ENCODE measurements at regions not wholly inside any gene's neighbourhood (a gene's known extent, or its start where the extent isn't known, plus 50 kb on each side); places are given as distances from the start of the nearest gene placed in this dataset.
"Not testable (repeated sequence)": the region's sequence is repeated elsewhere in the genome, so short reads cannot be mapped to it uniquely, and the experiment has no call there.

DNA sequence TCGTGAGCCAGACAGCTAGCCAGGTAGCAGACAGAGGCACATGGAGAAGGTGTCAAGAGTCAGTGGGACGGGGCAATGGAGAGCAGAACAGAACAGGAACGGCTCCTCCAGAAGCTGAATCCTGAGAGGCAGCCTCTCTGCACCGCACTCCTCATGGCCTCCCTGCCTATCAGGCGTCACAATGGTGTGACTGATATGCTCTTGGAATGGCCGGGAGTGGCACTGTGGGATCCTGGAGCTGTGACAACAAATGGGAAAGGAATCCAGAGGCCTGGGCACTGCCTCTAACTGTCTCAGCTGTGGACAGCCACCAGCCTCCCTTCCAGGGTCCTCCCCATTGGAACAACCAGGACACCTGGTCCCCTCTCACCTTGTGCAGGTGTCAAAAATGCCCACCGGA, 89.1 kb upstream of the ID2 start:
- no peak for DNase-seq

DNA sequence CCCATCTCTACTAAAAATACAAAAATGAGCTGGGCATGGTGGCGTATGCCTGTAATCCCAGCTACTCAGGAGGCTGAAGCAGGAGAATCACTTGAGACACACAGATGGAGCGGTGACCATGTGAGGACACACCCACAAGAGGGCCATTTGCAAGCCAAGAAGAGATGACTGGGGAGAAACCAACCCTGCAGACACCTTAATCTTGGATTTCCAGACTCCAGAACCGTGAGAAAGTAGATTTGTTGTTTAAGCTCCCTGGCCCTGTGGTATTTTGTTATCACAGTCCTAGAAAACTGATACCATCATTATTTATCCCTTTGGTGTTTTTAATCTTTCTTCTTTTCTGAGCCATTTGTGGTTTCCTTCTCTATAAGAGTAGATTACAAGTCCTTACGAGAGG, 88.6 kb upstream of the ID2 start:
- DNase-seq = no peak

DNA sequence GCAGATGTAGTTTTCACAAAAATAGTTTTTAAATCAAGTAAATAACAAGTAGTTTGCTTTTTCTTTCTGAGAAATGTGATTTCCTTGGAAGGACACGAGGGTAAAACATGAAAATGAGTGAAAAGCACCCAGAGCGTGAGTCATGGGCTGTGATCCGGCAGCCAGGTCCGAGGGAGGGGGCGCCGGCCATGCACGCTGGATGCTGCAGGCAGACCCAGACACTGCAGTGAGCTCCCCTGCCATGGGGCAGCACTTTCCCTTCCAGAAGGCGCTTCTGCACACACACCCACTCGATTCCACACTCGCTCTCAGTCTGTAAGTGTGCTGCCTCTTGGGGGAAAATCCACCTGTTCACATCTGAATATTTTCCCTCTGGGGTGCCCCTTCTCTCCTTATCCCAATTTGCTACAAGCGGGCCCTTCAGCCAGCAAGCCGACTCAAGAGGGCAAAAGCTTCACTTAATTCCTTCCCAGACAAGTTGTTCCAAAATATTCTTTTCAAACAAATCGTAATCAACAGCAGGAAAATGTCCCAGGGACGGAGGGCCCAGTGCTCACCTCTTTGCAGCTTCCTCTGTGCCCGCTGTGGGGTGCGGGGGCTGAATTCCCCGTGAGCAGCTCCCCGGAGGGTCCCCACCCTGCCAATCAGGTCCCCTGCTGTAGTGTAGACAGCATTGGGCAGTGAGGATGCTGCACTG, 87.0 kb upstream of the ID2 start:
- no peak for DNase-seq

GRCh38 chr2:8595428-8595805, 86.4 kb upstream of the ID2 start:
- DNase-seq = no peak

- no peak for DNase-seq
Measured at GRCh38 chr2:8595811-8596600, 85.8 kb upstream of the ID2 start.

DNA sequence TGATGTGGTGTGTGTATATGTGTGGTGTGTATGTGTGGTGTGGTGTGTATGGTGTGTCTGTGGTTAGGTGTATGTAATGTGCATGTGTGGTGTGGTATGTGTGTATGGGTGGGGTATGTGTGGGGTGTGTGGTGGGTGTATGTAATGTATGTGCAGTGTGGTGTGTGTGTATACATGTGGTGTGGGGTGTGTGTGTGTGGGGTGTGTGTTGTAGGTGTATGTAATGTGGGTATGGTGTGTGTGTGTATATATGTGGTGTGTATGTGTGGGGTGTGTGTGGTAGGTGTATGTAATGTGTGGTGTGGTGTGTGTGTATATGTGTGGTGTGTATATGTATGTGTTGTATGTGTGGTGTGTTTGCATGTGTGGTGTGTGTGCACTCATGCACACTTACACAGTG, 84.8 kb upstream of the ID2 start:
- DNase-seq = no peak

- no peak for DNase-seq
Measured at GRCh38 chr2:8597559-8598225, 84.2 kb upstream of the ID2 start.

DNA sequence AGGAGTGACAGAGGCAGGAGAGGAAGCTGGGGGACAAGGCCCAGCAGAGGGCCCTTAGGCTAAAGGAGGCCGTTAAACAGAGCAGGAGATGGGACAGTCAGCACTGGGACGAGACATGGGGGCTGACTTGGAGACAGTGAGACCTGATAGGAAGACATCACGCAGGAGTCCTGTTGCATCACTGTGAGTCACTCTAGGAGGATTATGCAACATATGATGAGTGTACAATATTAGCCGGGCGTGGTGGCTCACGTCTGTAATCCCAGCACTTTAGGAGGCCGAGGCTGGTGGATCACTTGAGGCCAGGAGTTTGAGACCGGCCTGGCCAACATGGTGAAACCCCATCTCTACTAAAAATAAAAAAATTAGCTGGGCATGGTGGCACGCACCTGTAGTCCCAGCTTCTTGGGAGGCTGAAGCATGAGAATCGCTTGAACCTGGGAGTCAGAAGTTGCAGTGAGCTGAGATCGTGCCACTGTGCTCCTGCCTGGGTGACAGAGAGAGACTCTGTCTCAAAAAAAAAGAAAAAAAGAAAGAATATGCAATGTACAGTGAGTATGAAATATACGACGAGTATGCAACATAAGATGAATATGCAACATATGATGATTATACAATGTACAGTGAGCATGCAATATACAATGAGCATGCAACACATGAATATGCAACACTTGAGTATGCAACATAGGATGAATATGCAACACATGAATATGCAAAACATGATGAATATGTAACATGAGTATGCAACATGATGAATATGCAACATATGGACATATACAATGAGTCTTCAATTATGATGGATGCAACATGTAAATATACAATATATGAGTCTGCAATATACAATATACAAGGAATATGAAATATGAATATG, 83.3 kb upstream of the ID2 start:
- DNase-seq = no peak

DNA sequence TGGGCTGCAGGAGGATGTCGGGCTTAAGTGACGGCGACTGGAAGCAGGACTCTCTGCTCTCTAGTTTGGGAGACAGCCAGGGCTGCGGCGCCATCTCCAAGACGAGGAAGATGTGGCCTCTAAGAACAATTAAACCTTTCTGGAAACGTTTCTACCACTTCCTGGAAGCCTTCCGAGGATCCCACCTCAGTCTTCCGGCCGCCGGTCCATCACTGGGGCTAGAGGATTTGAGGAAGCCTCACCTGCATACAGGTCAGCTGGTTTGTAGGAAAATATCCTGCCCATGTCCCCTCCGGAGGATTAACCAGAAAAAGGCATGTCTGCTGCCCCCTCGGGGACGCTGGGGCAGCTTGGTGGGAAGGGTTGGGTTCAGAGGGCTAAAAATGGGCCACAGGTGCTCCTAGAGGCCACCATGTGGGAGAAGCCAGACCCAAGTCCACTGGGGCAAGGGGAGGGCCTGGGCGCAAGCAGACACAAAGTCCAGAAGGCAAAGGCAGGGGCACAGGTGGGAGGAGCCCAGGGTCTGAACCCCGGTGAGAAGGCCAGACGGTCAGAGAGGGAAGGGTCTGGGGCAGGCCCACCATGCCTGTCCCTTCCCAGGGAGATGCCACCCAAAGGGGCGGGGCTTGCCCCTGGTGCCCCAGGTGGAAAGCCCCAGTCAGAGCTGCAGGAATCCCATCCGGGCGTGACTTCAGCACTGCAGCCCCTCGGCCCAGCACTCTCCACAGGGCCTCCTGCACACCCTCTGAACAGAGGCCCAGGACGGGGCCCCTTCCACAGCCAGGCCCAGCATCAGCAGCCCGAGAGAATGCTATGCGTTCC, 82.2 kb upstream of the ID2 start:
- no peak for DNase-seq

DNA sequence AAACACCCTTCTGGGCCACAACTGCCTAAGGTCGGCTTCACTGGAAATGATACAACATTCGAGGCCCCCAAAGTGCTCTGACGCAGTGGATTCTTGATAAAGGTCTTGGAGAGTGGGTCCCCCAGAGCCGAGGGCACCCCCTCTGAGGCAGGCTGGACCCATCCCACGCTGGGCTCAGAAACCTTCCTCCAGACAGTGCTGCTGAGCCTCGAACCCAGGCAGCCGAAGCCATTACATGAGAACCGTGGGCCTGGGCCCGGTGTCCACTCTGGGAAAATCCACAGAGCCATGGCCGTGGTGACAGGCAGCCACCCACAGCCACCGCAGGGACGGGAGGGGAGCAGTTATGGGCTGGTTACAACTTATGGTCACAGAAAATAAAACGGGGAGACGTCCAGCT, 81.4 kb upstream of the ID2 start:
- DNase-seq = no peak

DNA sequence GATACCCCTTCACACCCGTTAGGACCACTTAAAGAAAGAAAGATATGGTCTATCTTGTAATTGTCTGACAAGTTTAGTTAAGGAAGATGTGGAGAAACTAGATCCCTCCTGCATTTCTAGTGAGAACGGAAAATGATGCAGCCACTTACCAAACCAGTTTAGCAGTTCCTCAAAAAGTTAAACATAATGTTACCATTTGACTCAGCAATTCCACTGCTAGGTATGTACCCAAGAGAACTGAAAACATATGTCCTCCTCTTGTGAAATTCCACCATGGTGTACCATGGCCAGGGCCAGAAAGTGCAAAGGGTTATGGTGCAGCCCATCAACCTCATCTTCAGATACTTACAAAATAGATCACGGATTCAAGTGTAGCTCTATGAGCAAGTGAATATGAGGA, 79.0 kb upstream of the ID2 start:
- DNase-seq = no peak

- DNase-seq = not testable (repeated sequence)
Measured at GRCh38 chr2:8603356-8603755, 78.5 kb upstream of the ID2 start.

DNA sequence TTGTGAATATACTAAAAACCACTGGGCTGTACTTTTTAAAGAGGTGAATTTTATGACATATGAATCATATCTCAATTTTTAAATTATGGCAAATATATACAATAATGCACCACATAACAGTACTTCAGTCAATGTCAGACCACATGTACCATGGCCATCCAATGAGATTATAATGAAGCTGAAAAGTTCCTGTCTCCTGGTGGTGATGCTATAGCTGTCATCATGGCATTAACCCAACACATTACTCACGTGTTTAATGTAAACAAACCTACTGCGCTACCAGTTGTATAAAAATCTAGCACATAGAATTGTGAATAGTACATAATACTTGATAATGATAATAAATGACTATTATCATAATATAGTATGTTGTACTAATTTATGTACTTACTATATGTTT, 77.6 kb upstream of the ID2 start:
- no peak for DNase-seq

- DNase-seq = no peak
Measured at GRCh38 chr2:8605351-8606065, 76.3 kb upstream of the ID2 start.

GRCh38 chr2:8606226-8606625, 75.6 kb upstream of the ID2 start:
- DNase-seq = no peak

DNA sequence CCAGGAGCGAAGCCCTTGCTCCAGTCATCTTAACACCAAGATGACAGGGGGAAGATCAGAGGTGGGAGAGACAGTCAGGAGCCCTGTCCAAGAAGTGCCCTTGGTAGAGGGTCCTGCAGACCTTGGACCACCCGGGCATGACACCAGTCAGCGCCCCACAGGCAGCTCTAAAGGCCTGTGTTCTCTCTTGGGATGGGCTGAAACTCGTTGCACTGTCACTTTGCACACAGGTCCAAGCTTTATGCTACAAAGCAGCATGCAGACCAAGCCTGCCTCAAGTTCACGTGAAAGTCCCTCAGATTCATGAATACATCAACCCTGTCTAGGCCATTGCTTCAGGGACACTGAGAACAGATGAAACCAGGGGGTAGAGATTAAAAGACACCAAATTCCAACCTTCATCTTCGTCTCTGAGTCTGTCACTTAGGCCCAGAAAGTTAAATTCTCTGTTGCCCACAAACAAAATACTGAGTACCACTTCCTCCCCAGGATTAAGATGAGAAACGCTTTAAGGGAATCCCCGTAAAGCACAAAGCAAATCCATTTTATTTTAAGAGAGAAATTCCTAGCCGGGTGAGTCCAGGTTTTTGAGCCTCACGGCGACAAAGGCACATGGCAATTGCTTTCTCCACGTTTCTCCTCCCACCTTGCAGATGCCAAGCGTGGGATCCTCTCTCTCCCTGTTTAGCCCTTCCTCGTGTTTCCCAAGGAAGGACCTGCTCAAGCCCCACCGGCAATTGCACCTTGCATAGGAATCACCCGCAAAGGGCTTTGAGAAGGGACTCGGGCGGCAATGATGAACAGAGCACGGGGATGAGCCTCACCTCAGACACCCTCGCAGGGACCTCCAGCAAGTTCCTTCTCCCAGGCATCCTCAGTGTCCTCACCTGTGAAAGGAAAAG, 75.0 kb upstream of the ID2 start:
- DNase-seq = no peak

- DNase-seq = no peak
Measured at GRCh38 chr2:8607606-8608005, 74.2 kb upstream of the ID2 start.

DNA sequence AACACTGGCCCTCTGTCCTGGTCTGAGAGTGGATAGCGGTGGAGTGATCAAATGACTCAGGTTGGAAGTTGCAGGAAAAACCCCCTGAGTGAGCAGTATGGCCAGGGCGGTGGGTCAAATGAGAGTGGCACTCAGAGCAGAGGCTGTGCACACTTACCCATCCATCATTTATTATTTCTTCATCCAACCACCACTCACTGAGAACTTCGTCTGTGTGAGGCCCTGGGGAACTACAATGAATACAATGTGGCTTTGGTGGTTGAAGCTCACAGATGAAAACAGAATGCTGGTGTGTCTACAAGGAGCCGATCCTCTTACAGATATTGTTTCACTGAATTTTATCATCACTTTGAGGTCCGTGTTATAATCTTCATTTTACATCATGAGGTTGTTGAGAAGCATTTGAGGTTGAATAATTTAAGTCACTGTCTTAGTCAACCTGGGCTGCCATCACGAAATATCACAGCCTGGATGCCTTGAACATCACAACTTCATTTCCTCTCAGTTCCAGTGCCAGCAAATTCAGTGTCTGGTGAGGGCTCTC, 73.4 kb upstream of the ID2 start:
- DNase-seq = no peak

GRCh38 chr2:8609357-8609811, 72.5 kb upstream of the ID2 start:
- DNase-seq = no peak

DNA sequence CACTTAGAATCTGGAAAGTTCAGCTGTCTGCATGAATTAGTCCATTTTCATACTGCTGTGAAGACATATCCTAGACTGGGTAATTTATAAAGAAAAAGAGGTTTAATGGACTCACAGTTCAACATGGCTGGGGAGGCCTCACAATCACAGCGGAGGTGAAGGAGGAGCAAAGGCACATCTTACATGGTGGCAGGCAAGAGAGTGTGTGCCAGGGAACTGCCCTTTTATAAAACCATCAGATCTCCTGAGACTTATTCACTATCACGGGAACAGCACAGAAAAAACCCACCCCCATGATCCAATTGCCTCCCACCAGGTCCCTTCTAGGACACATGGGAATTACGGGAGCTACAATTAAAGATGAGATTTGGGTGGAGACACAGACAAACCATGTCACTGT, 71.1 kb upstream of the ID2 start:
- DNase-seq = not testable (repeated sequence)
